CD4-positive, alpha-beta T cell treated with Interleukin-6 at 100 ng/mL for 8 hours (primary cell): ENCODE measurements at regions not wholly inside any gene's neighbourhood (a gene's known extent, or its start where the extent isn't known, plus 50 kb on each side); places are given as distances from the start of the nearest gene placed in this dataset.
"Not testable (repeated sequence)": the region's sequence is repeated elsewhere in the genome, so short reads cannot be mapped to it uniquely, and the experiment has no call there.

Source experiments
- DNase-seq: peaks from one replicate; pipeline ENCODE4 v3.0.0-alpha.2; 2020; ENCODE audit warnings: mixed read lengths, low spot score

- not testable (repeated sequence) for DNase-seq
Measured at GRCh38 chr3:152153115-152153514, 115.6 kb upstream of the MBNL1 start.

- no peak for DNase-seq
Measured at GRCh38 chr3:152155246-152156020, 113.3 kb upstream of the MBNL1 start.

- no peak for DNase-seq
Measured at GRCh38 chr3:152156880-152157279, 111.8 kb upstream of the MBNL1 start.

- DNase-seq = no peak
Measured at GRCh38 chr3:152157337-152157736, 111.4 kb upstream of the MBNL1 start.

- DNase-seq = no peak
Measured at GRCh38 chr3:152159328-152159727, 109.4 kb upstream of the MBNL1 start.

- DNase-seq = no peak
Measured at GRCh38 chr3:152160350-152161011, 108.2 kb upstream of the MBNL1 start.

GRCh38 chr3:152172460-152172859 lies 96.3 kb upstream of the MBNL1 start:
- DNase-seq = no peak

GRCh38 chr3:152173627-152174026 lies 95.1 kb upstream of the MBNL1 start:
- no peak for DNase-seq

GRCh38 chr3:152174876-152175527 lies 93.7 kb upstream of the MBNL1 start:
- no peak for DNase-seq

GRCh38 chr3:152175528-152175889 lies 93.2 kb upstream of the MBNL1 start:
- DNase-seq = no peak

- no peak for DNase-seq
Measured at GRCh38 chr3:152176241-152176640, 92.5 kb upstream of the MBNL1 start.

GRCh38 chr3:152176998-152177397 lies 91.7 kb upstream of the MBNL1 start:
- no peak for DNase-seq

- no peak for DNase-seq
Measured at GRCh38 chr3:152177757-152178156, 91.0 kb upstream of the MBNL1 start.

GRCh38 chr3:152183473-152183872 lies 85.3 kb upstream of the MBNL1 start:
- DNase-seq = peak; percentile 63

- no peak for DNase-seq
Measured at GRCh38 chr3:152184971-152185686, 83.6 kb upstream of the MBNL1 start.

GRCh38 chr3:152185891-152186630 lies 82.7 kb upstream of the MBNL1 start:
- no peak for DNase-seq

- no peak for DNase-seq
Measured at GRCh38 chr3:152190636-152191183, 78.0 kb upstream of the MBNL1 start.

GRCh38 chr3:152192050-152192449 lies 76.7 kb upstream of the MBNL1 start:
- DNase-seq = peak; percentile 46

GRCh38 chr3:152192936-152193672 lies 75.6 kb upstream of the MBNL1 start:
- DNase-seq = no peak

GRCh38 chr3:152193673-152194267 lies 75.0 kb upstream of the MBNL1 start:
- peak; percentile 74 for DNase-seq
